ENCODE measurements at regions not wholly inside any gene's neighbourhood (a gene's known extent, or its start where the extent isn't known, plus 50 kb on each side); places are given as distances from the start of the nearest gene placed in this dataset.
A peak's percentile ranks its signal among the peaks of the same experiment; 100 is the strongest.
"Not testable (repeated sequence)": the region's sequence is repeated elsewhere in the genome, so short reads cannot be mapped to it uniquely, and the experiment has no call there.

DNA sequence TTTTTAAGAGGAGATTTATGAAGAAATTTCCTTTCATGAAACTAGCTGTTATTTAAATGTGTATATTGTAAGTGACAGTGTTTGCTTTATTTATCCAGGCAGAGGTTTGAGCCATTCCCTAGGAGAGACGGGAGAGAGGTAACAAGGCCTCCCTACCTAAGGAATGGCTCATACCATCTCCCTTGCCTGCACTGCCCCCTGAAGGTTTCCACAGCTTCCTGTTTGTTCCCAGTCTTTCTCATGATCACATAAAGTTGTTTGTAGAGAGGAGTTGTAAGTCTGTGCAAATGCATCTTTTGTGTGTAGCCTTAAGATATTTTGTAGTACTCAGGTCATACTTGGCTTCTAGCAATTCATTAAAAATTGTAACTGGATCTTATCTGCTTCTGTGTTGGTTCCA lies 1504.5 kb upstream of the PCDH10 start:
- H3K4me3 Mint-ChIP-seq, result peak overlapping the region in 1 of 7 donors; percentile 46
- no peaks in the 10 kb centered on the region for H3K4me1 ChIP-seq (ENCODE audit: insufficient read depth, low read length)
- no peaks in the 10 kb centered on the region for H3K36me3 ChIP-seq (ENCODE audit: insufficient read depth, low read length)
- no peaks in the 10 kb centered on the region for H3K27me3 ChIP-seq (ENCODE audit: insufficient read depth, low read length, poor library complexity, severe bottlenecking)
- no peak overlapping the region for H3K27ac ChIP-seq (ENCODE audit: low read depth, low read length)
- ChIA-PET POLR2A (no interaction called here), CTCF (no interaction called here)
- no peak for DNase-seq
- no peak overlapping the region for H3K27ac Mint-ChIP-seq
- H3K4me1 Mint-ChIP-seq, result no peaks in the 10 kb centered on the region
- H3K9me3 Mint-ChIP-seq, result peaks cover 4 to 29% (median 11%) of the 10 kb centered on the region in 5 donors
- no peaks in the 10 kb centered on the region for H3K9me3 ChIP-seq (ENCODE audit: low read length)
- H3K36me3 Mint-ChIP-seq, result no peaks in the 10 kb centered on the region
- no peak overlapping the region for H3K4me3 ChIP-seq (ENCODE audit: low read length)
- no peaks in the 10 kb centered on the region for H3K27me3 Mint-ChIP-seq

DNA sequence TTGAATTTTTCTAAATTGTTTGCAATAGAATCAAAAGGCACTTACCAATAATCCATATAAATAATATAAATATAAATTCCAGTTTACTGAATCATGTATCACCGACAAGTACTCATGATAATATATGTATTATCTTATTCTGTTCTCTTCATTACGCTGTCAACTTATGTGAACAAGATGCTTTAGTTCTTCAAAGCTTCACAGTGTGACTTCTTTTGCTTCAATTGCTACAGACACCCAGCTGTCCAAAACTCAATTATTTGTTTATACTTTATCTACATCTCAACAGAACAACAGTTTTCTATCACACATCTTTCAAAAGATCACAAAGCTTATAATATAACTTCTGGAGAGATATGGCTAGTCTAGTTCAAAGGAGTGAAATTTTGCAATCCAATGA lies 1499.9 kb upstream of the PCDH10 start:
- H3K9me3 Mint-ChIP-seq, result peaks cover 0 to 22% (median 5%) of the 10 kb centered on the region in 5 donors
- Histone ChIP-seq H3K4me1 (ENCODE audit: insufficient read depth, low read length) (no peaks in the 10 kb centered on the region), H3K4me3 (ENCODE audit: low read length) (no peak overlapping the region), H3K36me3 (ENCODE audit: insufficient read depth, low read length) (no peaks in the 10 kb centered on the region), H3K27ac (ENCODE audit: low read depth, low read length) (no peak overlapping the region), H3K27me3 (ENCODE audit: insufficient read depth, low read length, poor library complexity, severe bottlenecking) (no peaks in the 10 kb centered on the region), H3K9me3 (ENCODE audit: low read length) (no peaks in the 10 kb centered on the region)
- H3K4me3 Mint-ChIP-seq, result no peak overlapping the region
- H3K4me1 Mint-ChIP-seq, result no peaks in the 10 kb centered on the region
- no peak overlapping the region for H3K27ac Mint-ChIP-seq
- ChIA-PET POLR2A (no interaction called here), CTCF (no interaction called here)
- H3K36me3 Mint-ChIP-seq, result no peaks in the 10 kb centered on the region
- H3K27me3 Mint-ChIP-seq, result no peaks in the 10 kb centered on the region
- no peak for DNase-seq

DNA sequence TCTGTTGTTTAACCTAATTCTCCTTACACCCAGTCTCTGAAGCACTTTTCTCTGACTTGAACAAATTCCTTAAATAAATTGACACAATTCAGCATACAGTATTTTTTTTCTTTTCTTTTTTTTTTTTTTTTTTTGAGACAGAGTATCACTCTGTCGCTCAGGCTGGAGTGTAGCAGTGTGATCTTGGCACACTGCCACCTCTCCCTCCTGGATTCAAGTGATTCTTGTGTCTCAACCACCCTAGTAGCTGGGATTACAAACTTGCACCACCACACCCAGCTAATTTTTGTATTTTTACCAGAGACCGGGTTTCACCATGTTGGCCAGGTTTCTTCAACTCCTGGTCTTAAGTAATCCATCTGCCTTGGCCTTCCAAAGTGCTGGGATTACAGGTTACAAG lies 1498.1 kb upstream of the PCDH10 start:
- ChIA-PET CTCF (no interaction called here), POLR2A (no interaction called here)
- Mint-ChIP-seq H3K27ac (no peak overlapping the region), H3K36me3 (no peaks in the 10 kb centered on the region), H3K4me1 (no peaks in the 10 kb centered on the region), H3K27me3 (no peaks in the 10 kb centered on the region), H3K4me3 (no peak overlapping the region), H3K9me3 (peaks cover 0 to 14% (median 3%) of the 10 kb centered on the region in 5 donors)
- no peak for DNase-seq
- Histone ChIP-seq H3K4me3 (ENCODE audit: low read length) (no peak overlapping the region), H3K27ac (ENCODE audit: low read depth, low read length) (no peak overlapping the region), H3K36me3 (ENCODE audit: insufficient read depth, low read length) (no peaks in the 10 kb centered on the region), H3K4me1 (ENCODE audit: insufficient read depth, low read length) (no peaks in the 10 kb centered on the region), H3K9me3 (ENCODE audit: low read length) (no peaks in the 10 kb centered on the region), H3K27me3 (ENCODE audit: insufficient read depth, low read length, poor library complexity, severe bottlenecking) (no peaks in the 10 kb centered on the region)

DNA sequence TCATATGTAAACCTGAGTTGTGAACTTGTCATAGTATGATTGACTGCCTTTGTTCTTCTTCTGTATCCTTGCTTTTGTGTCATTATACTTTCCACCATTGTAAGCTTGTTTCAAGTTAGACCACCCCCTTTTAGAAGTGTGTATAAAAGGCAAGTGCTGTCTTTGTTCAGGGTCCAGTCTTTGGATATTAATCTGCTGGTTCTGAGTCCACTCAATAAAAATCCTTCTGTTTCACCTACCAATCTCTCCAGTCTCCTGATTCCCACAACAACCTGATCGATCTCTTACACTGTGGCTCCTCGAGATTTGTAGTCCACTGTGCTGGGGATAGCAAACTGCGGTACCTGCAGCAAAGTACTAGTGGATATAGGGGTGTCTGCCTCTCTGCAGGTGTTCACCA lies 1465.8 kb upstream of the PCDH10 start:
- H3K9me3 Mint-ChIP-seq, result peaks cover 0 to 16% (median 9%) of the 10 kb centered on the region in 5 donors
- H3K27ac ChIP-seq (ENCODE audit: low read depth, low read length); H3K27me3 ChIP-seq (ENCODE audit: insufficient read depth, low read length, poor library complexity, severe bottlenecking); CTCF ChIA-PET; H3K27me3 Mint-ChIP-seq; H3K4me3 ChIP-seq (ENCODE audit: low read length); POLR2A ChIA-PET; H3K36me3 Mint-ChIP-seq; H3K4me1 Mint-ChIP-seq; H3K27ac Mint-ChIP-seq; H3K9me3 ChIP-seq (ENCODE audit: low read length); H3K4me3 Mint-ChIP-seq; H3K4me1 ChIP-seq (ENCODE audit: insufficient read depth, low read length); H3K36me3 ChIP-seq (ENCODE audit: insufficient read depth, low read length); DNase-seq: not testable (repeated sequence)

DNA sequence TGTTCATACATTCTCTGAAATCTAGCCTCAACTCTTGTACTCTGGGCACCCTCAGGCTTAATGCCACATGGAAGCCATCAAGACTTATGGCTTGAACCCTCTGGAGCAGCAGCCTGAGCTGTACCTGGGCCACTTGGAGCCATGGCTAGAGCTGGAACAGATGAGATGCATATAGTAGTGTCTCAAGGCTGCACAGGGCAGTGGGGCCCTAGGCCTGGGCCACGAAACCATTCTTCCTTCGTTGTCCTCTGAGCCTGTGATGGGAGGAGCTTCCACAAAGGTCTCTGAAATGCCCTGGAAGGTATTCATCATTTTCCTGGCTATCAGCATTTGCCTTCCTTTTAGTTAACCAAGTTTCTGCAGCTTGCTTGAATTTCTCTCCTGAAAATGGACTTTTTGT lies 1427.2 kb upstream of the PCDH10 start:
- H3K36me3 ChIP-seq (ENCODE audit: insufficient read depth, low read length), result no peaks in the 10 kb centered on the region
- H3K4me3 Mint-ChIP-seq, result no peak overlapping the region
- no peak overlapping the region for H3K27ac Mint-ChIP-seq
- no peaks in the 10 kb centered on the region for H3K27me3 Mint-ChIP-seq
- no peak overlapping the region for H3K4me3 ChIP-seq (ENCODE audit: low read length)
- ChIA-PET CTCF (no interaction called here), POLR2A (no interaction called here)
- DNase-seq, result no peak
- H3K36me3 Mint-ChIP-seq, result no peaks in the 10 kb centered on the region
- H3K27me3 ChIP-seq (ENCODE audit: insufficient read depth, low read length, poor library complexity, severe bottlenecking), result no peaks in the 10 kb centered on the region
- no peaks in the 10 kb centered on the region for H3K9me3 ChIP-seq (ENCODE audit: low read length)
- peaks cover 0 to 9% (median 6%) of the 10 kb centered on the region in 5 donors for H3K9me3 Mint-ChIP-seq
- H3K27ac ChIP-seq (ENCODE audit: low read depth, low read length), result no peak overlapping the region
- H3K4me1 Mint-ChIP-seq, result no peaks in the 10 kb centered on the region
- H3K4me1 ChIP-seq (ENCODE audit: insufficient read depth, low read length), result no peaks in the 10 kb centered on the region

DNA sequence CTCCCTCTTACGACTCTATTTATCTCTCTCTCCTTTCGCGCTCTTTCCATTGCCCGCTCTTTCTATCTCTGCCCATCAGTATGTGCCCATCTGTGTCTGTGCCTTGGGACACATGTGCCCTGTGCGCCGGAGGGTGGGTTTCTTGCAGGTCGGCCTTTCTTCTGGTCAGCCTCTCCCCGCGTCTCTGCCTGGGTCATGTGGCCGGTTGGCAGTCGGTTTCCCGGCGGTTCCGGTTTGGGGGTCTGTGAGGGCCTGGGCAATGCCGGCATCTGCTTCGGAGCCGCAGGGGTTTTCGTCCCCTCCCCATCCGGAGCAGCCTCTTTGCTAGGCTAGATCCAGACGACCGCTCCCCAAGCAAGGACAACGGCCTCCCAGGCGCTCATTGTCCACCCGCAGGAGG lies 1426.0 kb upstream of the PCDH10 start:
- H3K27me3 Mint-ChIP-seq; H3K27me3 ChIP-seq (ENCODE audit: insufficient read depth, low read length, poor library complexity, severe bottlenecking); DNase-seq; H3K4me1 ChIP-seq (ENCODE audit: insufficient read depth, low read length); CTCF ChIA-PET; H3K27ac ChIP-seq (ENCODE audit: low read depth, low read length); POLR2A ChIA-PET; H3K27ac Mint-ChIP-seq; H3K9me3 ChIP-seq (ENCODE audit: low read length); H3K4me3 Mint-ChIP-seq; H3K36me3 ChIP-seq (ENCODE audit: insufficient read depth, low read length); H3K36me3 Mint-ChIP-seq; H3K4me3 ChIP-seq (ENCODE audit: low read length); H3K4me1 Mint-ChIP-seq: not testable (repeated sequence)
- peaks cover 0 to 11% (median 6%) of the 10 kb centered on the region in 5 donors for H3K9me3 Mint-ChIP-seq

DNA sequence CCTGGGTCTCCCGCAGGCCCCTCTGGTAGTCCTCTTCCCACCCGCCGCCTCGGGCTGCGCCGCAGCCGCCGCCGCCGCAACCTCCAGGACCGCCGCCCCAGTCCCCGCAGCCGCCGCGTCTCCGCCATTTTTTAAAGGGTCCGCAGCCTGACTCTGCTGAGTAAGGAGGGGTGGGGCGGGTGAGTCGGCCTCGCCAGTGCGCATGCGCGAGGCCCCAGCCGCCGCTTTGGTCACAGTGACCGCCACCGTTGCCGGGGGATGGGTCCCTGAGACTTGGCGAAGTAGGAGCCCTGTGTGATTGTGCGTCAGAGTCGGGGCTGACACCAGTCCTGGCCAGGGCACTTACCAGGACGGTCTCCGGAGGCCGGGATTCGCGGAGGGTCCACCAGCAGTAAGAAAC lies 1424.2 kb upstream of the PCDH10 start:
- H3K36me3 ChIP-seq (ENCODE audit: insufficient read depth, low read length), result not testable (repeated sequence)

DNA sequence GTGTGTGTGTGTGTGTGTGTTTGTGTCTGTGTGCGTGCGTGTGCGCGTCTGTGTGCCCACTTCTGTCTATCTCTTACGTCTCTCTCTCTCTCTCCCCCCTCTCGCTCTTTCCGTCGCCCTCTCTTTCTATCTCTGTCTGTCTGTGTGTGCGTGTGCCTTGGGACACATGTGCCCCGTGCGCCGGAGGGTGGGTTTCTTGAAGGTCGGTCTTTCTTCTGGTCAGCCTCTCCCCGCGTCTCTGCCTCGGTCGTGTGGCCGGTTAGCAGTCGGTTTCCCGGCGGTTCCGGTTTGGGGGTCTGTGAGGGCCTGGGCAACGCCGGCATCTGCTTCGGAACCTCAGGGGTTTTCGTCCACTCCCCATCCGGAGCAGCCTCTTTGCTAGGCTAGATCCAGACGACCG lies 1423.6 kb upstream of the PCDH10 start:
- H3K4me1 ChIP-seq (ENCODE audit: insufficient read depth, low read length); H3K27me3 Mint-ChIP-seq: not testable (repeated sequence)

More for the DNA sequence above, 1424.2 kb upstream of the PCDH10 start:
- H3K27ac Mint-ChIP-seq; H3K9me3 ChIP-seq (ENCODE audit: low read length); H3K4me3 Mint-ChIP-seq; H3K4me1 ChIP-seq (ENCODE audit: insufficient read depth, low read length); CTCF ChIA-PET; H3K27me3 Mint-ChIP-seq; H3K4me3 ChIP-seq (ENCODE audit: low read length); H3K27ac ChIP-seq (ENCODE audit: low read depth, low read length); H3K27me3 ChIP-seq (ENCODE audit: insufficient read depth, low read length, poor library complexity, severe bottlenecking); H3K4me1 Mint-ChIP-seq; POLR2A ChIA-PET; H3K36me3 Mint-ChIP-seq: not testable (repeated sequence)
- H3K9me3 Mint-ChIP-seq, result peaks cover 0 to 11% (median 7%) of the 10 kb centered on the region in 5 donors
- peak; percentile 13 to 80 (median 21) for DNase-seq

DNA sequence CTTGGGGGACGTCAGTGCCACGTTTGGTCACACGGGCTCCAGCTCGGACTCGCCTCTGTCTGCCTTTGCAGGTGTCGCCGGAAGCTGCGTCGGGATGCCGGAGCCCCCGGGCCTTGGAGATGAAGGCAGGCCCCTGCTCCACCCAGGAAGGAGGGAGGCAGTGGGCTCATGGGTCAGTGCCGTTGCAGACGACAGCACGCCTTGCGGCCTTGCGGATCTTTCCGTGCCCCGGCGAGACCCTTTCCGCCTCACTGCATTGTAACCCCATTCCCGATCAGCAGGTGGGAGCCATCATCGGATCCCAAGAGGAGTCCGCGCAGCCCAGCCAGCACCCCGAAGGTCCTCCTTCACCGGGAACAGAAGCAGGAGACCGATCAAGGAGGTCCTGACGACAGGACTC lies 1422.2 kb upstream of the PCDH10 start:
- H3K4me3 Mint-ChIP-seq; CTCF ChIA-PET; H3K27me3 ChIP-seq (ENCODE audit: insufficient read depth, low read length, poor library complexity, severe bottlenecking); H3K36me3 ChIP-seq (ENCODE audit: insufficient read depth, low read length); H3K4me1 Mint-ChIP-seq; POLR2A ChIA-PET; H3K27ac Mint-ChIP-seq; H3K27ac ChIP-seq (ENCODE audit: low read depth, low read length); H3K4me1 ChIP-seq (ENCODE audit: insufficient read depth, low read length); H3K36me3 Mint-ChIP-seq; H3K4me3 ChIP-seq (ENCODE audit: low read length); H3K27me3 Mint-ChIP-seq; H3K9me3 ChIP-seq (ENCODE audit: low read length); DNase-seq: not testable (repeated sequence)
- peaks cover 0 to 11% (median 9%) of the 10 kb centered on the region in 5 donors for H3K9me3 Mint-ChIP-seq

More for the DNA sequence above, 1423.6 kb upstream of the PCDH10 start:
- H3K27ac ChIP-seq (ENCODE audit: low read depth, low read length); H3K27me3 ChIP-seq (ENCODE audit: insufficient read depth, low read length, poor library complexity, severe bottlenecking); DNase-seq; H3K36me3 Mint-ChIP-seq; H3K27ac Mint-ChIP-seq; CTCF ChIA-PET; H3K4me3 ChIP-seq (ENCODE audit: low read length); H3K36me3 ChIP-seq (ENCODE audit: insufficient read depth, low read length); H3K9me3 ChIP-seq (ENCODE audit: low read length); H3K4me1 Mint-ChIP-seq; H3K4me3 Mint-ChIP-seq; POLR2A ChIA-PET: not testable (repeated sequence)
- peaks cover 0 to 14% (median 9%) of the 10 kb centered on the region in 5 donors for H3K9me3 Mint-ChIP-seq

All from CD8-positive, alpha-beta memory T cell (primary cell).